ENCODE measurements at regions not wholly inside any gene's neighbourhood (a gene's known extent, or its start where the extent isn't known, plus 50 kb on each side); places are given as distances from the start of the nearest gene placed in this dataset.

DNA sequence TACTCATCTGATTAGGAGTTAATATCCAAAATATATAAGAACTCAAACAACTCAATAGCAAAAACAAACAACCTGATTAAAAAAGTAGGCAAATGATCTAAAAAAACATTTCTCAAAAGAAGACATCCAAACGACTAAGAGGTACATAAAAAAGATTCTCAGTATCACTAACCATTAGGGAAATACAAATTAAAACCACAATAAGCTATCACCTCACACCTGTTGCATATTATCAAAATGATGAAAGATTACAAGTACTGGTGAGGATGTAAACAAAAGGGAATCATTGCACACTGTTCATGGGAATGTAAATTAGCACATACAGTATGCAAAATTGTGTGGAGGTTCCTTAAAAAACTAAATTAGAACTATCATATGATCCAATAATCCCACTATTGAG lies 865.5 kb downstream of the TMEM182 start:
- BruUV-seq (replicated peaks): no TSS peak
- no peaks in the 10 kb centered on the region for H3K36me3 Mint-ChIP-seq (ENCODE audit: insufficient read depth, unreplicated experiment)
- CTCF ChIA-PET: no interaction called here
- POLR2A ChIA-PET: no interaction called here
- no peaks in the 10 kb centered on the region for H3K4me1 Mint-ChIP-seq (ENCODE audit: insufficient read depth, unreplicated experiment)
- H3K27ac Mint-ChIP-seq (ENCODE audit: low read depth, unreplicated experiment): no peak overlapping the region
- no peak overlapping the region for H3K4me3 Mint-ChIP-seq (ENCODE audit: unreplicated experiment)
- no peak for TF ChIP-seq CTCF (IDR thresholded peaks at IDR 0.05; ENCODE audit: unreplicated experiment)
- intact Hi-C loops (cut with micrococcal nuclease): no loop called here
- peaks cover 14% of the 10 kb centered on the region for H3K9me3 Mint-ChIP-seq (ENCODE audit: unreplicated experiment)
- no peaks in the 10 kb centered on the region for H3K27me3 Mint-ChIP-seq (ENCODE audit: insufficient read depth, unreplicated experiment)
- DNase-seq (ENCODE audit: unreplicated experiment): no peak

- H3K4me1 Mint-ChIP-seq (ENCODE audit: insufficient read depth, unreplicated experiment): no peaks in the 10 kb centered on the region
- H3K4me3 Mint-ChIP-seq (ENCODE audit: unreplicated experiment): no peak overlapping the region
- no peaks in the 10 kb centered on the region for H3K27me3 Mint-ChIP-seq (ENCODE audit: insufficient read depth, unreplicated experiment)
- H3K9me3 Mint-ChIP-seq (ENCODE audit: unreplicated experiment): peaks cover 11% of the 10 kb centered on the region
- POLR2A ChIA-PET: no interaction called here
- no peak overlapping the region for H3K27ac Mint-ChIP-seq (ENCODE audit: low read depth, unreplicated experiment)
- no peak for TF ChIP-seq CTCF (IDR thresholded peaks at IDR 0.05; ENCODE audit: unreplicated experiment)
- CTCF ChIA-PET: no interaction called here
- no peak for DNase-seq (ENCODE audit: unreplicated experiment)
- BruUV-seq (replicated peaks): no TSS peak
- no peaks in the 10 kb centered on the region for H3K36me3 Mint-ChIP-seq (ENCODE audit: insufficient read depth, unreplicated experiment)
- intact Hi-C loops (cut with micrococcal nuclease): no loop called here
Measured at GRCh38 chr2:103638978-103639377, 877.1 kb downstream of the TMEM182 start.

DNA sequence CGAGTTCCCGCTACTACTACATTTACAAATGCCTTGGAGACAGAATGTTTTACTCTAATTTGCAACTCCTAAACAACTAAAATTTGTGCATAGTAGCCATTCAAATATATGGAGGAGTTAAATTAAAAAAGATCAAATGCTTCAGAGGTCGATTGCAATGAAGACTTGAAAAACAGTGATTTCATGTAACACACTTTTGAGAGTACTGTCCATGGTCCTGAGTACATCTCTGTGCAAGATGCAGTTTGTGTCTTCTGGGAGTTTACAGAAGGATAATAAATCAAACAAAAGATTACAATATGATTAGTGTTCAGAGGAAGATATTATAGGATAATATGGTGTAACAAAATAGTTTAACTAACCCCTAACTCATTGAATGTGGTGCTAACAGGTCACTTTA lies 894.7 kb downstream of the TMEM182 start:
- H3K36me3 Mint-ChIP-seq (ENCODE audit: insufficient read depth, unreplicated experiment): no peaks in the 10 kb centered on the region
- peaks cover 4% of the 10 kb centered on the region for H3K27me3 Mint-ChIP-seq (ENCODE audit: insufficient read depth, unreplicated experiment)
- no peak overlapping the region for H3K4me3 Mint-ChIP-seq (ENCODE audit: unreplicated experiment)
- intact Hi-C loops (cut with micrococcal nuclease): no loop called here
- no peak for TF ChIP-seq CTCF (IDR thresholded peaks at IDR 0.05; ENCODE audit: unreplicated experiment)
- no peaks in the 10 kb centered on the region for H3K4me1 Mint-ChIP-seq (ENCODE audit: insufficient read depth, unreplicated experiment)
- CTCF ChIA-PET: no interaction called here
- BruUV-seq (replicated peaks): no TSS peak
- no peak overlapping the region for H3K27ac Mint-ChIP-seq (ENCODE audit: low read depth, unreplicated experiment)
- H3K9me3 Mint-ChIP-seq (ENCODE audit: unreplicated experiment): no peaks in the 10 kb centered on the region
- DNase-seq (ENCODE audit: unreplicated experiment): peak; percentile 18
- POLR2A ChIA-PET: no interaction called here

- Mint-ChIP-seq H3K36me3 (ENCODE audit: insufficient read depth, unreplicated experiment) (no peaks in the 10 kb centered on the region), H3K9me3 (ENCODE audit: unreplicated experiment) (no peaks in the 10 kb centered on the region), H3K4me3 (ENCODE audit: unreplicated experiment) (no peak overlapping the region), H3K27ac (ENCODE audit: low read depth, unreplicated experiment) (no peak overlapping the region), H3K4me1 (ENCODE audit: insufficient read depth, unreplicated experiment) (no peaks in the 10 kb centered on the region), H3K27me3 (ENCODE audit: insufficient read depth, unreplicated experiment) (peaks cover 10% of the 10 kb centered on the region)
- CTCF ChIA-PET: interaction anchor here (0.6 kb wide), 1 partner anchor 1653 kb away, joined by 4 read pairs; no protein-coding TSS in a partner anchor
- POLR2A ChIA-PET: no interaction called here
- no peak for TF ChIP-seq CTCF (IDR thresholded peaks at IDR 0.05; ENCODE audit: unreplicated experiment)
- no peak for DNase-seq (ENCODE audit: unreplicated experiment)
- intact Hi-C loops (cut with micrococcal nuclease): no loop called here
- BruUV-seq (replicated peaks): no TSS peak
Measured at GRCh38 chr2:103660519-103660918, 898.7 kb downstream of the TMEM182 start.

Measured in MCF 10A (cell line).